K562 (cell line): ENCODE measurements at regions not wholly inside any gene's neighbourhood (a gene's known extent, or its start where the extent isn't known, plus 50 kb on each side); places are given as distances from the start of the nearest gene placed in this dataset.
A peak's percentile ranks its signal among the peaks of the same experiment; 100 is the strongest.

ENCODE experiments used
- ATAC-seq: fragments of 200-7000 bp; cut with Tn5 transposase; 3 replicates; pipeline ENCODE4 v1.9.1; 2020; ENCODE audit warnings: moderate library complexity
- BruUV-seq: library from RNA; stranded (reverse); fragments of 400-500 nt; replicated peaks from 2 replicates; lab custom pipeline; 2021; lab: Mats Ljungman, UMichigan
- CTCF ChIA-PET: fragments of 300-600 bp; formaldehyde crosslinking; extraction: SDS; loops from one replicate; lab custom pipeline; 2021; ENCODE audit warnings: low intra/inter-chr PET ratio; lab: Yijun Ruan, JAX
- POLR2A ChIA-PET: fragments of 300-600, 350-650 bp; sonication (Branson Sonifier 250); formaldehyde crosslinking; extraction: SDS; loops from one replicate; lab custom pipeline; 2021; ENCODE audit warnings: antibody characterized with exemption, inconsistent platforms; lab: Yijun Ruan, JAX
- DNase-seq, 4 experiments: peaks; one replicate each; pipeline versions ENCODE4 v3.0.0 to v3.0.0-alpha.2; 2011 to 2018; ENCODE audit warnings: low spot score in 3 of 4, mixed read lengths in 3 of 4; ENCODE audit errors: extremely low read depth in 1 of 4
- FAIRE-seq: peaks from 2 replicates; lab custom pipeline; 2011; peaks lifted over from hg19 to GRCh38; lab: Jason Lieb, UNC
- H2AFZ ChIP-seq: 2 replicates; pipeline ENCODE4 v1.6.0; 2011; ENCODE audit warnings: low read depth, low read length, control low read depth, inconsistent platforms
- H3K27ac ChIP-seq: fragments of 200-600 bp; 3 replicates; pipeline ENCODE4 v1.8.0; 2011; ENCODE audit warnings: low read depth, mild to moderate bottlenecking, control low read depth, inconsistent platforms, low read length, moderate library complexity, mixed read lengths; ENCODE audit errors: extremely low read depth
- H3K27me3 ChIP-seq, 2 experiments: fragments of 300-600 bp in 1 of 2; 2 replicates in 1 of 2; 3 replicates in 1 of 2; pipeline versions ENCODE4 v1.6.0 to v1.8.0; 2011; ENCODE audit warnings: inconsistent platforms in 2 of 2, low read length in 2 of 2, mild to moderate bottlenecking in 1 of 2, mixed read lengths in 1 of 2, moderate library complexity in 1 of 2; ENCODE audit not compliant: control insufficient read depth in 2 of 2, insufficient read depth in 2 of 2
- H3K36me3 ChIP-seq: fragments of 300-600 bp; 3 replicates; pipeline ENCODE4 v1.8.0; 2011; ENCODE audit warnings: mild to moderate bottlenecking, low read length, inconsistent platforms; ENCODE audit not compliant: control insufficient read depth, insufficient read depth
- H3K4me1 ChIP-seq, 2 experiments: fragments of 200-600 bp in 1 of 2; replicated peaks in 1 of 2; 2 replicates in 1 of 2; 3 replicates in 1 of 2; pipeline versions ENCODE4 v1.5.1 to v1.8.0; 2011; ENCODE audit warnings: inconsistent platforms in 2 of 2, low read length in 2 of 2, mild to moderate bottlenecking in 1 of 2, mixed read lengths in 1 of 2, moderate library complexity in 1 of 2; ENCODE audit not compliant: control insufficient read depth in 2 of 2, insufficient read depth in 2 of 2
- H3K4me2 ChIP-seq: 2 replicates; pipeline ENCODE4 v1.6.1; 2011; ENCODE audit warnings: low read length, control low read depth, inconsistent platforms, mixed read lengths; ENCODE audit not compliant: insufficient read depth
- H3K4me3 ChIP-seq: fragments of 200-600 bp; sonication (generic), shearing (Covaris generic); 2 replicates; pipeline ENCODE4 v1.5.1; 2016; ENCODE audit warnings: control low read depth, inconsistent platforms
- H3K79me2 ChIP-seq: fragments of 200-600 bp; 3 replicates; pipeline ENCODE4 v1.8.0; 2011; ENCODE audit warnings: low read length, inconsistent platforms; ENCODE audit not compliant: control insufficient read depth, insufficient read depth
- H3K9ac ChIP-seq, 2 experiments: 2 replicates each; pipeline versions ENCODE4 v1.6.0 to v1.6.1; 2011; ENCODE audit warnings: low read depth in 2 of 2, low read length in 2 of 2, control low read depth in 1 of 2, inconsistent platforms in 1 of 2, mild to moderate bottlenecking in 1 of 2, mixed read lengths in 1 of 2; ENCODE audit not compliant: insufficient read depth in 1 of 2
- H3K9me1 ChIP-seq: one replicate; pipeline ENCODE4 v1.6.0; 2011; ENCODE audit warnings: inconsistent platforms, mild to moderate bottlenecking, low read length, moderate library complexity; ENCODE audit not compliant: control insufficient read depth, insufficient read depth
- H3K9me3 ChIP-seq: replicated peaks from 2 replicates; pipeline ENCODE4 v1.5.1; 2011; ENCODE audit warnings: low read depth, low read length, inconsistent platforms; ENCODE audit not compliant: control insufficient read depth, insufficient read depth
- H4K20me1 ChIP-seq: replicated peaks from 2 replicates; pipeline ENCODE4 v1.6.1; 2011; ENCODE audit warnings: low read length, inconsistent platforms, mixed read lengths; ENCODE audit not compliant: control insufficient read depth, insufficient read depth
- BCLAF1 ChIP-seq, 2 experiments: fragments of 450-650 bp in 1 of 2; IDR thresholded peaks; 2 replicates each; pipeline ENCODE4 v1.6.1; 2011 to 2017; ENCODE audit warnings: low read depth in 2 of 2, antibody characterized with exemption in 1 of 2, borderline replicate concordance in 1 of 2, low read length in 1 of 2, mild to moderate bottlenecking in 1 of 2, mixed read lengths in 1 of 2; ENCODE audit not compliant: control insufficient read depth in 1 of 2
- CEBPB ChIP-seq: fragments of 450-650 bp; IDR thresholded peaks from 2 replicates; pipeline ENCODE4 v1.6.1; 2016; ENCODE audit warnings: missing genetic modification characterization, missing compliant biosample characterization
- CEBPG ChIP-seq, 3 experiments: fragments of 200-800 bp in 1 of 3; sonication (Bioruptor generic) in 1 of 3; sonication (generic) in 1 of 3; formaldehyde crosslinking in 1 of 3; IDR thresholded peaks in 2 of 3; conservative IDR thresholded peaks in 1 of 3; 2 replicates each; pipeline versions ENCODE4 v1.6.1 to v1.8.0; 2016 to 2022; ENCODE audit warnings: missing compliant biosample characterization in 2 of 3, missing genetic modification characterization in 2 of 3, mild to moderate bottlenecking in 1 of 3, missing genetic modification reagents in 1 of 3
- CHD2 ChIP-seq: IDR thresholded peaks from 2 replicates; pipeline ENCODE4 v1.6.1; 2011; ENCODE audit warnings: low read depth, low read length
- E2F5 ChIP-seq: sonication (generic); formaldehyde crosslinking; IDR thresholded peaks from 2 replicates; pipeline ENCODE4 v1.8.0; 2022; ENCODE audit warnings: mild to moderate bottlenecking, missing genetic modification reagents
- GABPA ChIP-seq: fragments of 200-800 bp; sonication (Bioruptor generic); conservative IDR thresholded peaks from 2 replicates; pipeline ENCODE4 v1.6.1; 2016; ENCODE audit warnings: low read depth, missing genetic modification characterization, missing compliant biosample characterization
- MEF2D ChIP-seq: conservative IDR thresholded peaks from 2 replicates; pipeline ENCODE4 v1.6.1; 2016; ENCODE audit warnings: low read depth, missing genetic modification characterization, missing compliant biosample characterization
- RAD21 ChIP-seq, 2 experiments: fragments of 250-450 bp in 1 of 2; fragments of 450-650 bp in 1 of 2; sonication (Bioruptor Pico) in 1 of 2; formaldehyde crosslinking in 1 of 2; IDR thresholded peaks in 1 of 2; conservative IDR thresholded peaks in 1 of 2; 2 replicates each; pipeline versions ENCODE4 v1.4.0 to v1.8.0; 2020 to 2022; ENCODE audit warnings: mild to moderate bottlenecking in 2 of 2, moderate library complexity in 1 of 2
- ZBTB17 ChIP-seq: fragments of 450-650 bp; formaldehyde crosslinking; IDR thresholded peaks from 2 replicates; pipeline ENCODE4 v1.4.0; 2020; ENCODE audit warnings: mild to moderate bottlenecking
- ZKSCAN3 ChIP-seq: fragments of 250-450 bp; sonication (Bioruptor Pico); IDR thresholded peaks from 2 replicates; pipeline ENCODE4 v1.4.0; 2020
- WGBS: fragments of 100-300 bp; shearing (Covaris generic); methylation state at CpG from one replicate; pipeline ENCODE4 v1.1.6; 2016; ENCODE audit warnings: low coverage, mixed read lengths; ENCODE audit not compliant: insufficient coverage; ENCODE audit errors: missing lambda C conversion rate; 5-methylcytosine and 5-hydroxymethylcytosine counted together
- in situ Hi-C: fragments of 300-500 bp; cut with MboI; formaldehyde crosslinking; loops from 4 replicates; pipeline ENCODE4 v1.15.0; 2018; ENCODE audit warnings: inconsistent platforms, mixed read lengths
- intact Hi-C: fragments of 100-400 bp; cut with micrococcal nuclease; formaldehyde crosslinking; loops from 2 replicates; pipeline ENCODE4 v1.14.2; 2022

GRCh38 chr4:82136161-82136801 is 237.5 kb downstream of the HNRNPD start:
- Histone ChIP-seq H3K36me3 (no peaks in the 10 kb centered on the region), H3K9me3 (no peaks in the 10 kb centered on the region), H3K9me1 (no peaks in the 10 kb centered on the region), H4K20me1 (no peaks in the 10 kb centered on the region), H3K79me2 (no peaks in the 10 kb centered on the region), H3K4me2 (no peak overlapping the region), H2AFZ (no peak overlapping the region), H3K4me3 (no peak overlapping the region), H3K4me1 (no peaks in the 10 kb centered on the region), H3K9ac (no peak overlapping the region), H3K27me3 (no peaks in the 10 kb centered on the region; a peak in 2 of 5 replicates), H3K27ac (no peak overlapping the region)
- WGBS, result 0% methylated on average over 2 of the region's 2 CpGs
- no peak for TF ChIP-seq E2F5 (CRISPR knock-in tag)
- no peak for TF ChIP-seq CEBPG (CRISPR knock-in tag; IDR thresholded peaks at IDR 0.05)
- TF ChIP-seq CEBPG (tag; conservative IDR thresholded peaks at IDR 0.05 in 1 of 2, IDR thresholded peaks at IDR 0.05 in 1 of 2), result peak; percentile 42 to 62; a peak in 3 of 4 replicates
- peak; percentile 25; the same call in 1 of the 2 replicates for TF ChIP-seq CEBPB (tag)
- intact Hi-C loops (no loop called here), in situ Hi-C loops (no loop called here)
- POLR2A ChIA-PET, result interaction anchor here (0.7 kb wide), 1 partner anchor 30 kb away, joined by 3 read pairs; no protein-coding TSS in a partner anchor
- no peak for DNase-seq
- no TSS peak for BruUV-seq
- no peak for FAIRE-seq
- CTCF ChIA-PET, result no interaction called here
- ATAC-seq, result no peak

- ChIA-PET POLR2A (no interaction called here), CTCF (no interaction called here)
- intact Hi-C loops (no loop called here), in situ Hi-C loops (no loop called here)
- H3K4me3 ChIP-seq, result no peak overlapping the region
- 38% methylated on average over 4 of the region's 4 CpGs for WGBS
- no peak overlapping the region for H3K27ac ChIP-seq
- DNase-seq (no peak), ATAC-seq (no peak), FAIRE-seq (no peak)
- no peaks in the 10 kb centered on the region for H3K27me3 ChIP-seq
- no peak overlapping the region for H3K9ac ChIP-seq
- BruUV-seq, result no TSS peak
- no peaks in the 10 kb centered on the region for H3K9me3 ChIP-seq
- no peaks in the 10 kb centered on the region for H3K9me1 ChIP-seq
- no peaks in the 10 kb centered on the region for H4K20me1 ChIP-seq
- no peak overlapping the region for H3K4me2 ChIP-seq
- H3K4me1 ChIP-seq, result peaks cover 0 to 20% of the 10 kb centered on the region in 2 experiments; a peak in 3 of 5 replicates
- no peaks in the 10 kb centered on the region for H3K36me3 ChIP-seq
- no peaks in the 10 kb centered on the region for H3K79me2 ChIP-seq
- peak overlapping the region; percentile 51; the same call in 1 of the 2 replicates for H2AFZ ChIP-seq
- TF ChIP-seq ZBTB17 (CRISPR knock-in tag), result no peak
- no peak for TF ChIP-seq CHD2
- TF ChIP-seq MEF2D, result no peak
- no peak for TF ChIP-seq ZKSCAN3
- TF ChIP-seq BCLAF1 (IDR thresholded peaks at IDR 0.05; ENCODE audit: borderline replicate concordance in 1 of 2, control insufficient read depth in 1 of 2, low read depth in 2 of 2, low read length in 1 of 2), result no peak
- 0 out of 2 replicates have a peak, but pooled peaks have one; percentile 35 for TF ChIP-seq GABPA
- no peak for TF ChIP-seq RAD21 (CRISPR knock-in tag; conservative IDR thresholded peaks at IDR 0.05 in 1 of 2, IDR thresholded peaks at IDR 0.05 in 1 of 2)
These were observed 245.4 kb downstream of the HNRNPD start for GRCh38 chr4:82128355-82128754.
